Ovary (tissue), 7 donors: ENCODE measurements at regions not wholly inside any gene's neighbourhood (a gene's known extent, or its start where the extent isn't known, plus 50 kb on each side); places are given as distances from the start of the nearest gene placed in this dataset.
"Not testable (repeated sequence)": the region's sequence is repeated elsewhere in the genome, so short reads cannot be mapped to it uniquely, and the experiment has no call there.

Experiments used
- DNase-seq, 5 donors: peaks; one replicate each; pipeline ENCODE4 v3.0.0-alpha.2; 2019 to 2020
- H3K27ac ChIP-seq, 2 donors: fragments of 200-600 bp; one replicate each; pipeline versions ENCODE4 v1.5.1 to v1.8.0; 2019 to 2022
- H3K27me3 ChIP-seq: fragments of 200-600 bp; one replicate; pipeline ENCODE4 v1.8.0; 2022
- H3K36me3 ChIP-seq: fragments of 200-600 bp; sonication (generic); one replicate; pipeline ENCODE4 v1.5.1; 2019
- H3K4me1 ChIP-seq: one replicate; pipeline ENCODE4 v1.8.1; 2013; ENCODE audit warnings: mild to moderate bottlenecking, moderate library complexity; ENCODE audit not compliant: insufficient read depth
- H3K4me3 ChIP-seq: fragments of 200-600 bp; sonication (generic); one replicate; pipeline ENCODE4 v1.5.1; 2017
- H3K9me3 ChIP-seq, 2 donors: fragments of 200-600 bp in 1 of 2; sonication (generic) in 1 of 2; one replicate each; pipeline versions ENCODE4 v1.5.1 to v1.8.1; 2013 to 2019; ENCODE audit warnings: mild to moderate bottlenecking in 1 of 2, moderate library complexity in 1 of 2
- EP300 ChIP-seq: sonication (generic); formaldehyde crosslinking; IDR thresholded peaks from one replicate; pipeline ENCODE4 v1.6.1; 2017; ENCODE audit warnings: antibody characterized with exemption
- POLR2A ChIP-seq: fragments of 450-650 bp; IDR thresholded peaks from one replicate; pipeline ENCODE4 v1.6.1; 2017; ENCODE audit warnings: antibody characterized with exemption, mild to moderate bottlenecking, moderate library complexity
- WGBS, 3 donors: extraction: QIAGEN DNeasy Blood & Tissue Kit in 1 of 3; methylation state at CpG; one replicate each; pipeline versions ENCODE4 v1.1.5 to v1.1.7; 2013 to 2017; 5-methylcytosine and 5-hydroxymethylcytosine counted together
- intact Hi-C, 4 donors: fragments of 100-400 bp; cut with DNase I; formaldehyde crosslinking; loops; one replicate each; pipeline versions ENCODE4 v1.11.0 to v1.15.1; 2022 to 2023
- TF ChIP-seq, protein P1 (sequence below), 3 donors: fragments of 450-650 bp in 2 of 3; fragments of 200-600 bp in 1 of 3; IDR thresholded peaks; one replicate each; pipeline versions ENCODE4 v1.5.1 to v1.8.0; 2016 to 2022; ENCODE audit warnings: antibody characterized with exemption in 3 of 3, mild to moderate bottlenecking in 1 of 3
- donor health status: DM: no; HTN: no; CAD: no; lungs with moderate emphysema.
- donor health status: DM: no; HTN: no; CAD: no.
- donor health status: Bipolar disorder and iron deficiency.
- donor health status: DM: no; HTN: no; CAD: no.
- donor health status: DM: yes; HTN: yes; CAD: no.

- Histone ChIP-seq H3K4me1 (no peaks in the 10 kb centered on the region), H3K27me3 (no peaks in the 10 kb centered on the region), H3K27ac (no peak overlapping the region), H3K36me3 (no peaks in the 10 kb centered on the region), H3K9me3 (no peaks in the 10 kb centered on the region), H3K4me3 (no peak overlapping the region)
- DNase-seq, result no peak
- intact Hi-C loops, result loop anchor here in 3 of 4 donors (10.0 kb wide), 3 partner anchors 652 to 822 kb away; no protein-coding TSS in a partner anchor
- TF ChIP-seq, protein P1, sequence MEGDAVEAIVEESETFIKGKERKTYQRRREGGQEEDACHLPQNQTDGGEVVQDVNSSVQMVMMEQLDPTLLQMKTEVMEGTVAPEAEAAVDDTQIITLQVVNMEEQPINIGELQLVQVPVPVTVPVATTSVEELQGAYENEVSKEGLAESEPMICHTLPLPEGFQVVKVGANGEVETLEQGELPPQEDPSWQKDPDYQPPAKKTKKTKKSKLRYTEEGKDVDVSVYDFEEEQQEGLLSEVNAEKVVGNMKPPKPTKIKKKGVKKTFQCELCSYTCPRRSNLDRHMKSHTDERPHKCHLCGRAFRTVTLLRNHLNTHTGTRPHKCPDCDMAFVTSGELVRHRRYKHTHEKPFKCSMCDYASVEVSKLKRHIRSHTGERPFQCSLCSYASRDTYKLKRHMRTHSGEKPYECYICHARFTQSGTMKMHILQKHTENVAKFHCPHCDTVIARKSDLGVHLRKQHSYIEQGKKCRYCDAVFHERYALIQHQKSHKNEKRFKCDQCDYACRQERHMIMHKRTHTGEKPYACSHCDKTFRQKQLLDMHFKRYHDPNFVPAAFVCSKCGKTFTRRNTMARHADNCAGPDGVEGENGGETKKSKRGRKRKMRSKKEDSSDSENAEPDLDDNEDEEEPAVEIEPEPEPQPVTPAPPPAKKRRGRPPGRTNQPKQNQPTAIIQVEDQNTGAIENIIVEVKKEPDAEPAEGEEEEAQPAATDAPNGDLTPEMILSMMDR (IDR thresholded peaks at IDR 0.05), result no peak
- no peak for TF ChIP-seq POLR2A
- TF ChIP-seq EP300, result no peak
Measured at GRCh38 chr2:71923143-71923525, 224.5 kb downstream of the CYP26B1 start.

- intact Hi-C loops, result loop anchor here in 3 of 4 donors (10.0 kb wide), 3 partner anchors 652 to 822 kb away; no protein-coding TSS in a partner anchor
- H3K27ac ChIP-seq, result no peak overlapping the region
- 85 to 90% (median 89%) methylated on average over 7 of the region's 7 CpGs for WGBS, 3 donors
- no peaks in the 10 kb centered on the region for H3K4me1 ChIP-seq
- no peaks in the 10 kb centered on the region for H3K27me3 ChIP-seq
- no peaks in the 10 kb centered on the region for H3K36me3 ChIP-seq
- DNase-seq, result no peak
- TF ChIP-seq, protein P1 (IDR thresholded peaks at IDR 0.05), result no peak
- TF ChIP-seq EP300 (no peak), POLR2A (no peak)
- H3K4me3 ChIP-seq, result no peak overlapping the region
- H3K9me3 ChIP-seq, result no peaks in the 10 kb centered on the region
Measured at GRCh38 chr2:71922499-71923142, 225.0 kb downstream of the CYP26B1 start.

DNA sequence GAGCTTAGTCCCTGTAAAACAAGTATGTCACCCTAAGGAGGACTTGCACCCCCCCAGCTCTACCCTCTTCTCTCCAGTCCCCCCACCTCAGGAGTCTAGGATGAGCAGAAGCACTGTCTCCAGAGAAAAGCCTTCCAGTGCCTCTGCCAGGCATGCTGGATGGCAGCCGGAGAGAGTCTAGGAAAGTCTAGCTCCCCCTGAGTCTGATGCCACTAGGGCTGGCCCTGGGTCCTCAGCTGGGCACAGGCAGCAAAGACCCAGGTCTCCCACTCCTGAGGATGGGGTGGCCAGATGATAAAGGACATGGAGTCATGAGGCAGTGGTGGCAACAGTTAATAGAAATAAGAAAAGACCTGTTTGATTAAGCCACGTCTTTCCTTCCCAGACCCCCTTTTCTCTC is 225.6 kb downstream of the CYP26B1 start:
- Histone ChIP-seq H3K36me3 (no peaks in the 10 kb centered on the region), H3K4me1 (no peaks in the 10 kb centered on the region), H3K27me3 (no peaks in the 10 kb centered on the region), H3K27ac (no peak overlapping the region), H3K9me3 (no peaks in the 10 kb centered on the region), H3K4me3 (no peak overlapping the region)
- no peak for TF ChIP-seq POLR2A
- TF ChIP-seq, protein P1 (IDR thresholded peaks at IDR 0.05), result no peak
- TF ChIP-seq EP300, result no peak
- no peak for DNase-seq
- 85 to 95% (median 88%) methylated on average over 2 of the region's 2 CpGs for WGBS, 3 donors
- intact Hi-C loops, result loop anchor here in 3 of 4 donors (10.0 kb wide), 3 partner anchors 653 to 823 kb away; no protein-coding TSS in a partner anchor

- not testable (repeated sequence) for H3K4me3 ChIP-seq, H3K27ac ChIP-seq, H3K4me1 ChIP-seq, H3K36me3 ChIP-seq, H3K27me3 ChIP-seq, H3K9me3 ChIP-seq, DNase-seq
- WGBS, 3 donors, result 77 to 82% (median 77%) methylated on average over 5 of the region's 5 CpGs
- intact Hi-C loops, result loop anchor here in 3 of 4 donors (10.0 kb wide), 3 partner anchors 654 to 824 kb away; no protein-coding TSS in a partner anchor
Measured at GRCh38 chr2:71920819-71921218, 226.8 kb downstream of the CYP26B1 start.

DNA sequence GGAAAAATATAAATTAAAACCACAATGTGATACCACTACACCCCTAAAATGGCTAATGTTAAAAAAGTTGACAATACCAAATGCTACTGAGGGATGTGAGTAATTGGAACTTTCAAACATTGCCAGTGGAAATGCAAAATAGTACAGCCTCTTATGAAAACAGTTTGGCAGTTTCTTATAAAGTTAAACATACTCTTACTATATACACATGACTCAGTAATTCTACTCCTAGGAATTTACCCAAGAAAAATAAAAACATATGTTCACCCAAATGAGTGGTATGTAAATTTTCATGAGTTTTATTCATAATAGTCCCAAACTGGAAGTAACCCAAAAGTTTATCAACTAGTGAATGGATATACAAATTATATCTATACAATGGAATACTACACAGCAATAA is 228.0 kb downstream of the CYP26B1 start:
- TF ChIP-seq POLR2A (no peak), EP300 (no peak)
- TF ChIP-seq, protein P1 (IDR thresholded peaks at IDR 0.05), result no peak
- intact Hi-C loops, result loop anchor here in 3 of 4 donors (10.0 kb wide), 3 partner anchors 655 to 825 kb away; no protein-coding TSS in a partner anchor

More for the DNA sequence above, 228.0 kb downstream of the CYP26B1 start:
- Histone ChIP-seq H3K4me3 (no peak overlapping the region), H3K4me1 (no peaks in the 10 kb centered on the region), H3K27me3 (no peaks in the 10 kb centered on the region), H3K36me3 (no peaks in the 10 kb centered on the region), H3K9me3 (no peaks in the 10 kb centered on the region), H3K27ac (no peak overlapping the region)
- no peak for DNase-seq
